Pons (tissue), 1 donor: ENCODE measurements at regions not wholly inside any gene's neighbourhood (a gene's known extent, or its start where the extent isn't known, plus 50 kb on each side); places are given as distances from the start of the nearest gene placed in this dataset.
"Not testable (repeated sequence)": the region's sequence is repeated elsewhere in the genome, so short reads cannot be mapped to it uniquely, and the experiment has no call there.

Experiments used
- DNase-seq: peaks from one replicate; pipeline ENCODE4 v3.0.0-alpha.2; 2016; ENCODE audit warnings: low spot score

GRCh38 chr9:71587576-71588362 lies 180.5 kb downstream of the CEMIP2 start:
- DNase-seq, result no peak

GRCh38 chr9:71583792-71584191 lies 184.5 kb downstream of the CEMIP2 start:
- no peak for DNase-seq

GRCh38 chr9:71582347-71582746 lies 186.0 kb downstream of the CEMIP2 start:
- DNase-seq, result no peak

GRCh38 chr9:71581101-71581500 lies 187.2 kb downstream of the CEMIP2 start:
- no peak for DNase-seq

GRCh38 chr9:71571186-71571585 lies 197.1 kb downstream of the CEMIP2 start:
- DNase-seq, result no peak

GRCh38 chr9:71567890-71568289 lies 200.4 kb downstream of the CEMIP2 start:
- no peak for DNase-seq

- DNase-seq, result no peak
These were observed 206.2 kb downstream of the CEMIP2 start for GRCh38 chr9:71562140-71562539.

- no peak for DNase-seq
These were observed 211.0 kb downstream of the CEMIP2 start for GRCh38 chr9:71557310-71557709.

- DNase-seq, result peak; percentile 8
These were observed 215.8 kb downstream of the CEMIP2 start for GRCh38 chr9:71552480-71552879.

GRCh38 chr9:71549023-71549422 lies 219.3 kb downstream of the CEMIP2 start:
- DNase-seq, result no peak

GRCh38 chr9:71544464-71544863 lies 223.8 kb downstream of the CEMIP2 start:
- no peak for DNase-seq

GRCh38 chr9:71541436-71541835 lies 226.9 kb downstream of the CEMIP2 start:
- DNase-seq, result no peak

- no peak for DNase-seq
These were observed 243.2 kb downstream of the CEMIP2 start for GRCh38 chr9:71524996-71525580.

- DNase-seq, result no peak
These were observed 243.8 kb downstream of the CEMIP2 start for GRCh38 chr9:71524516-71524915.

GRCh38 chr9:71521132-71521531 lies 247.2 kb downstream of the CEMIP2 start:
- DNase-seq, result no peak

GRCh38 chr9:71519098-71519696 lies 249.1 kb downstream of the CEMIP2 start:
- peak; percentile 3 for DNase-seq

- DNase-seq, result peak; percentile 3
These were observed 250.1 kb downstream of the CEMIP2 start for GRCh38 chr9:71518045-71518827.

GRCh38 chr9:71515626-71516025 lies 252.7 kb downstream of the CEMIP2 start:
- DNase-seq, result no peak

GRCh38 chr9:71515107-71515506 lies 253.2 kb downstream of the CEMIP2 start:
- no peak for DNase-seq

GRCh38 chr9:71514344-71514975 lies 253.9 kb downstream of the CEMIP2 start:
- no peak for DNase-seq

GRCh38 chr9:71509054-71509453 lies 259.3 kb downstream of the CEMIP2 start:
- no peak for DNase-seq

GRCh38 chr9:71508141-71508540 lies 260.2 kb downstream of the CEMIP2 start:
- DNase-seq, result not testable (repeated sequence)
